ENCODE measurements at regions not wholly inside any gene's neighbourhood (a gene's known extent, or its start where the extent isn't known, plus 50 kb on each side); places are given as distances from the start of the nearest gene placed in this dataset.
"Not testable (repeated sequence)": the region's sequence is repeated elsewhere in the genome, so short reads cannot be mapped to it uniquely, and the experiment has no call there.

DNA sequence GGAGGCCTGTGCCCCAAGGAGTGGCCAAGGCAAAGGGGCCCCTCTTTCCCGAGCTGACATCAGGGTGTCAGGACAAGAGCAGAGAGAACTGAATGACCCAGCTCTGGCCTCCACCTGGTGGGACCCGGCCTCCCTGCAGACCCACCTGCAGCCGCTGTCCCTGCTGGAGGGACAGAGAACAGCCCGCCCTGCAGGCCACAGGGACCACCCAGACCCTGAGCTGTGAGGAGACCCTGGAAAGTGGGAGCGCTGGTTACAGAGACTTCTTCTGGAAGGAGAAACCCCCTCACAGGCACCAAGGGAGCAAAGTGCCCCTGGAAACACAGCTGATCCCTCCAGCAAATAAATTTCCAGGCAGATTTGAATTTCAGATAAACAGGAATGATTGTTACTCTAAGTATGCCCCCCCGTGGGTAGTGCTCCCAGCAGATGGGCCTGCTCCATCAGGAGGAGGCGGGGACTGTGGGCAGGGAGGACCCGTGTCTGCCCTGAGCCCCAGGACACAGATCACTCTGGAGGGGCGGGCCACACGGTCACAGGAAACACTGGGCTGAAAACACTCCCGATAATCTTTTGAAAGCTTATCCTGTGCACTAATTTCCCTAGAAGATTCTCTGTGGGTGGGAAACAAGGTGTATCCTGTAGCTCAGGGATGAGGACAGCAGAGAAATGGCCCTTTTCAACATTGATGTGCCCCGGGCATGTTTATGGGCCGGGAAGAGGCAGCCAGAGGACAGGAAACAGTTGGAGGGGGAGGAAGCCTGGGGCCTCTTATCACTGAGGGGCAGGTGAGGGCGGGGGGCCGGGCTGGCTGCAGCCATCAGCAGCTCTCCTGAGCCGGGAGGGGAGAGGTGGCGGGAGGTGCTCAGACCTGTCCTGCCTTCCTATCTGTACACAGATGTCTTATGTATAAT, 276.0 kb downstream of the ADGRD1 start:
- DNase-seq (ENCODE audit: low read depth in 2 of 2) = no peak

DNA sequence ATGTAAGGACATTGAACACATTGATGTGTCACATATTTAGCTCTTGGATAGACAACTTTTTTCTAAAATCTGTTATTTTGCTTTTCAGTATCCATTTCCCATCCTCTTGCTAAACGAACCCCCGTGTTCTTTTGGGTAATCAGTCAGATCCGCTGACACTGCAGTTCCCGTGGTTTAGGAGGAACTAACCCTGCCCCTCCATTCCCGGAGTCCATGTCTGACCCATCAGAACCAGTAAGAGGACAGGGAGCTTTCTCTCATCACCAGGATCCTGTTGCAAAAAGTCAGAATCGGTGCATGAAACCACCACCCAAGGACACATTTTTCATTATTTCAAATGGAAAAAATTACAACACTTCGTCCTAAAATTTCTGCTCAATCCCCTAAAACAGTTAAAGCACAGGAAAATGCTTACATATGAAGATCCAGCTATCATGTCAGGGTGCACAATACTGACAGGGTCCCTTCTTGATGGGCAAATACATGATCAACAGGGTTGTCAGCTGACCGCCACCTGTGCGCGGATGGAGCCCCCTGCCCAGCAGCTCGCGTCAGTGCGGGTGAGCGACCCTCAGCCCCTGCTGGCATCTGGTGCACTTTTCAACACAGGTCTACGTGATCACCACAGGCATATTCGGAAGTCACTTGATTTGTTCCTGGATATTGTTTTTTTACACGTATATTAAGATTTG, 276.8 kb downstream of the ADGRD1 start:
- no peak for DNase-seq (ENCODE audit: low read depth in 2 of 2)

GRCh38 chr12:131231032-131231980, 277.6 kb downstream of the ADGRD1 start:
- DNase-seq (ENCODE audit: low read depth in 2 of 2) = no peak

DNA sequence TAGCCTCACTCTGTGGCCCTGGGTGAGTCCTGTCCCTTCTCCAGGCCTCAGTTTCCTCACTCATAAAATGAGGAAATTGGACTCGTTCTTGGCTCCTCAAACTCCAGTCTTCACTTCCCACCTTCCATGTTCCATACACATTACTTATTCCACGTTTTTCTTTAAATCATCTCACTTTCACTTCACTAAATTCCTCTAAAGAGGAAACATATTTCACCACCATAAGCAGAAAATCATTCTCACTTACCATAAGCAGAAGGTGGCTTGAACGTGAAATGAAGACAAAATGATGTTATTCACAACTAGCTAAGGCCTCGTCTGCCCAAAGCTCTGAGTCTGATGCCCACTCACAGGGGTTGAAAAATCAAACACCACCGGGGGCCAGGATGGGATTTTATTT, 278.3 kb downstream of the ADGRD1 start:
- no peak for DNase-seq (ENCODE audit: low read depth in 2 of 2)

DNA sequence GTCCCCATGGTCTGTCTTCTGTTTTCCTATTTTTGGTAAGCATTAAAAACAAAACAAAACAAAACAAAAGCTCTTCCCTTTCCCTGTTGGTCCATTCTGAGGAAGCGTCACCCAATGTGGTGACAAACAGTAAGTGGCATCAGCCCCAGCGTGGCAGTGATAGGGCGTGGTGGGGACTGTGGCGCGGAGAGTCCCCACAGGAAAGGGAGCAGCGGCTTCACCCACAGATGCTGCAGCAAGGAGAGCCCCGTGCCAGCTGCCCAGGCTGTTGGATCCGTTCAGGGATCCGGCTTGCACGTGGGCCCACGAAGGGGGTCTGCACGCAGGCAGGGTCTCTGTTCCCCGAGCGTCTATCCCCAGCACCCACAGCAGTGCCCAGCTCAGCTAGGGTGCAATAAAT, 279.2 kb downstream of the ADGRD1 start:
- not testable (repeated sequence) for DNase-seq (ENCODE audit: low read depth in 2 of 2)

DNA sequence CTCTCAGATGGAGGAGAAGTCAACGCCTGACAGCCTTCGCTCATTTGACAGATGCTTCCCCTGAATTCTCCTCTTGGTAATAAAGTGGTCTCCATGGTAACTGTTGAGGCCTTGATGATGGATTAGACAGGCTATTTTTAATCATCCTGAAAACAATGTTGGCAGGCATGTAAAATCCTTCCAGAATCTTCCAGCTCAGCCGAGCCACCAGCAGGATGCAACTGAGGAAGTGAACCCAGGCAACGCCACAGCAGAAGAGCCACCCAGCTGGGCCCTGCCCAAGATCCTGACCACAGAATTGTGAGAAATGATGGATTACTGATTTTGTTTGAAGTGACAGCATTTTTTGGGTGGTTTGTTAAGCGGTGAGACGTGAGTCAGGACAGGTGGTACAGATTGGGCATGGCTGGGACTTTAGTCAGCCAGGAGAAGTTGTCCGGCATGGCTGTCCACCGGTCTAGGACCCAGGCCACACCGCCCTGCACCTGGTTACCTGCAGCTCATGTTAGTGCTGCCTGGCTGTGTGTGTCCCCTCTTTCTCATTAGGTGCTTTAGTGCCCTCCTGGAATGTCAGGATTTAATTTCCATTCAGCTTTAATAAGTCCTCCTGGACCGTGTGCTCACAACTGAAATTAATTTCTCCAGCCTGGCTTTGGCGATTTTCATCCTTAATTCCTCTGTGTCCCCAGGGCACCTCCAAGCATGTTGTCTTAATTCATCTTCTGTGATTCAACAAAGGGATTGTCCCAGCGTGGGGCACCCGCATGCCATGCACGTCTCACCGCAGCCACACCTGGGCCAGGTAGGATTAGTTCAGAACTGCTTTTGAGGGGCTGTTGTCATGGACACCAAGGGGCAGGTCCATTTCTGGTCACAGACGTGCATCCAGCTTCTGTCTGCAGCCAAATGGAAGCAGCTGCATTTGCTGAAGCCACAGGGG, 280.4 kb downstream of the ADGRD1 start:
- DNase-seq (ENCODE audit: low read depth in 2 of 2) = not testable (repeated sequence)

DNA sequence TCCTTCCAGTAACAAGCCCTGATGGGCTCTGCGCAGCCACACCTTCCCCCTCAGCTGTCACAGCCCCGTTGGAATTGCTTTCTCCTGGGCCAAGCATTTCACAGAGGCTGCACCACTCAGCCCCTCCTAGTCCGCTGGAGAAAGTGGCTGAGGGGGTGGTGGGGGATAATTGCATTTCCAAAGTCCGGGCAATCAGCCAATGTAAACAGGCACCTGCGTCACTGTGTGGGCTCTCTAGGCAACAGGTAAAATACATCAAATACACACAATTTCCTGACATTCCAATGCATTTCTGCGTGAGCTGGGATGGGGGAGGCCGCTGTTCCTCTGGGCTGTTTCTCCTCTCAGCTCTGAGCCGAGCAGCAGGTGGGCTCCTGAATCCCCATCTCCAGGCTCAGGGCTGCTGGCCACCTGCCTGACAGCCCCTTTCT, 281.1 kb downstream of the ADGRD1 start:
- not testable (repeated sequence) for DNase-seq (ENCODE audit: low read depth in 2 of 2)

GRCh38 chr12:131235871-131236271, 282.2 kb downstream of the ADGRD1 start:
- no peak for DNase-seq (ENCODE audit: low read depth in 2 of 2)

DNA sequence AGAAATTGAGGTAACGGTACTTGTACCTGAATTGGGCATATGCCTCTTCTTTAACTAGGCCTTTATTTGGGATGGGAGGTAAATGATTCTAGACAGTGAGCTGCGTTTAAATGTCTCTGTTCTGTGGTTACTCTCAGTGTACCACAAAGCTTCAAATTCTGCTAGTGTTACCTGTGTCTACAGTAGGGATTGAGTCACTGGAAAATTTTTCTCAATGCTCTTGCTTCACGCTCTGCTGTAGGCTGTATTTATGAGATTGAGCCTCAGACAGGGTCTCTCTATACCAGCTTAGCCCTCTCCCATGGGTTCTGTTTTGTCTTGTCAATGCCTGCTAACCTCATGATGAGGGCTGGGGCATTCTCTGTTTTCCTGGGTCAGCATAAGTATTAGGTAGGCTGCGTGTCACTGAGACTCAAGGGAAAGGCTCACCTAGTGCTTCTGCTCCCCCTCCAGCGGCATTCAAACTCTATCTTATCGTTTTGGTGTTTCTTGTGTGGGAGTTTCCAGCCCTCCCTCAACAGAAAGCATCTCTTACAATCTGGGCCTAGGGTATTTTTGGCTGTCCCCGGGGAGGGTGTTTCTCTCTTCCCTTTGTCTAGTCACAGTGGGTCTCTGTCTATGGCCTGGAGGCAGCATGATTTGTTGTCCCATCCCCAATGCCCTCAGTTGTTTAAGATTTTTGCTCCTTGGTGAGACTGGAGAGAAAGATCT, 285.8 kb downstream of the ADGRD1 start:
- no peak for DNase-seq (ENCODE audit: low read depth in 2 of 2)

- DNase-seq (ENCODE audit: low read depth in 2 of 2) = no peak
Measured at GRCh38 chr12:131241517-131241916, 287.8 kb downstream of the ADGRD1 start.

GRCh38 chr12:131242741-131243496, 289.2 kb downstream of the ADGRD1 start:
- DNase-seq (ENCODE audit: low read depth in 2 of 2) = no peak

- not testable (repeated sequence) for DNase-seq (ENCODE audit: low read depth in 2 of 2)
Measured at GRCh38 chr12:131244157-131244688, 290.5 kb downstream of the ADGRD1 start.

- DNase-seq (ENCODE audit: low read depth in 2 of 2) = not testable (repeated sequence)
Measured at GRCh38 chr12:131245161-131245560, 291.5 kb downstream of the ADGRD1 start.

GRCh38 chr12:131245564-131246355, 292.1 kb downstream of the ADGRD1 start:
- no peak for DNase-seq (ENCODE audit: low read depth in 2 of 2)

DNA sequence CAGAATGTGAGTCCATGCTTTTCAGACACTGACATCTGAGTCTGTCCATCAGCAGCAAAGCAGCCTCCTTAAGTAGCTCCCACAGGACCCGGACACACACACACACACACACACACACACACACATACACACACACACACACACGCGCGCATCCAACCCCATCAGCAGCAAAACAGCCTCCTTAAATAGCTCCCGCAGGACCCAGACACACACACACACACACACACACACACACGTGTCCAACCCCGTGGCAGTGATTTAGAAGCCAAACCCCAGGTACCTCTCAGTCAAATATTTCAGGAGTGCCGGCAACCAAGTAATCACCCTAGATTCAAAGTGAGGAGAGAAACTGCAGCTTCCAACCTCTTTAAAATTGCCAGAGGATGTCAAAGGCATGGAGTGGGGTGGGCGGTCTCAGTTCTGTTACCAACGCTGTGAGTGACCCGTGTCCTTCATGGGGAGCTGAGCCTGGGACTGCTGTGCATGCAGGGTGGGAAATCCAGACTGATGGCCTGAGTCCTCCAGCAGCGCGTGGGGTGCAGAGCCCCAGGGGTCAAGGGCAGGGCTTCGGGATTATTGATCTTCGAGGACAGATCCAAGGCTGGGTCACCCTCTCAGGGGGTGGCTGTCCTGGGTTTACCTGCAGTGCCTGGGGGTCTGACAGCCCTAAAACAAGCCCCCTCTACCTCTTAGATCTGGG, 293.5 kb downstream of the ADGRD1 start:
- DNase-seq (ENCODE audit: low read depth in 2 of 2) = not testable (repeated sequence)

DNA sequence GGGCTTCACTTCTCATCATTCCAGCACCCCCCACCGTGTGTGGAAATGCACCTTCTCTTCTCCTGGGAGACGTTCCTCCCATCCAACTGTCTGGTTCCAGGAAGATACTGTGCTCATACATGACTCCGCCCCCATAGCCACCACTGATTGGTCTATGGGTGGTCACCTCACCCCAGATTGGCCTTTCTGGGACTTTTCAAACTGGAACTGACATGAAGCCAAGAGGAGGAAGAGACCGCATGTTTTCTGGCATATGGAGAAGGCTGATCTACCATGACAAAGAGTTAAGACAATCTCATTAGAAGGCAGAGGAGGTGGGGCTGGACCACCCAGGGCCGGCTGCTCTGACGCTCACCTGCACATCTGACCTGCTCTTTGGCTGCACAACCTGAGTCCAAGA, 294.2 kb downstream of the ADGRD1 start:
- DNase-seq (ENCODE audit: low read depth in 2 of 2) = not testable (repeated sequence)

GRCh38 chr12:131249246-131250027, 295.7 kb downstream of the ADGRD1 start:
- no peak for DNase-seq (ENCODE audit: low read depth in 2 of 2)

All from stimulated activated CD4-positive, alpha-beta T cell treated with anti-CD3 and anti-CD28 coated beads, Interleukin-12 subunit alpha, Interleukin-12 subunit beta, amount 100 ng/mL, for 24 hours (primary cell).